Endothelial cell (in vitro differentiated cells): ENCODE measurements at regions not wholly inside any gene's neighbourhood (a gene's known extent, or its start where the extent isn't known, plus 50 kb on each side); places are given as distances from the start of the nearest gene placed in this dataset.

ENCODE experiments used
- DNase-seq: peaks from one replicate; pipeline ENCODE4 v3.0.0; 2021; ENCODE audit warnings: low spot score
- H3K27ac Mint-ChIP-seq: one replicate; pipeline ENCODE4 v1.8.0; 2021; ENCODE audit warnings: mixed read lengths, inconsistent platforms; ENCODE audit not compliant: unreplicated experiment
- H3K27me3 Mint-ChIP-seq: one replicate; pipeline ENCODE4 v1.8.0; 2021; ENCODE audit warnings: mild to moderate bottlenecking, moderate library complexity, mixed read lengths, inconsistent platforms; ENCODE audit not compliant: unreplicated experiment
- H3K36me3 Mint-ChIP-seq: one replicate; pipeline ENCODE4 v1.8.0; 2021; ENCODE audit warnings: mild to moderate bottlenecking, low read depth, mixed read lengths, inconsistent platforms; ENCODE audit not compliant: unreplicated experiment
- H3K4me1 Mint-ChIP-seq: one replicate; pipeline ENCODE4 v1.8.0; 2021; ENCODE audit warnings: mild to moderate bottlenecking, mixed read lengths, inconsistent platforms; ENCODE audit not compliant: unreplicated experiment
- H3K4me3 Mint-ChIP-seq: one replicate; pipeline ENCODE4 v1.8.0; 2021; ENCODE audit warnings: mild to moderate bottlenecking, mixed read lengths, inconsistent platforms; ENCODE audit not compliant: unreplicated experiment
- H3K9me3 Mint-ChIP-seq: one replicate; pipeline ENCODE4 v1.8.0; 2021; ENCODE audit warnings: mixed read lengths, inconsistent platforms; ENCODE audit not compliant: unreplicated experiment
- CTCF ChIP-seq: fragments of 200-600 bp; sonication (generic); IDR thresholded peaks from one replicate; pipeline ENCODE4 v1.5.0; 2021; ENCODE audit warnings: antibody characterized with exemption; ENCODE audit not compliant: unreplicated experiment

GRCh38 chr9:94176608-94177007, 82.5 kb upstream of the ZNF169 start:
- peaks cover 38% of the 10 kb centered on the region for H3K4me1 Mint-ChIP-seq
- no peak overlapping the region for H3K4me3 Mint-ChIP-seq
- H3K36me3 Mint-ChIP-seq: peaks cover 14% of the 10 kb centered on the region
- no peaks in the 10 kb centered on the region for H3K9me3 Mint-ChIP-seq
- no peaks in the 10 kb centered on the region for H3K27me3 Mint-ChIP-seq
- no peak for DNase-seq
- TF ChIP-seq CTCF: no peak
- no peak overlapping the region for H3K27ac Mint-ChIP-seq

- Mint-ChIP-seq H3K27ac (no peak overlapping the region), H3K4me1 (peaks cover 45% of the 10 kb centered on the region), H3K9me3 (no peaks in the 10 kb centered on the region), H3K36me3 (peaks cover 15% of the 10 kb centered on the region), H3K27me3 (no peaks in the 10 kb centered on the region), H3K4me3 (no peak overlapping the region)
- no peak for TF ChIP-seq CTCF
- no peak for DNase-seq
These were observed 80.2 kb upstream of the ZNF169 start for GRCh38 chr9:94178927-94179326.

GRCh38 chr9:94181408-94182181, 77.5 kb upstream of the ZNF169 start:
- TF ChIP-seq CTCF: no peak
- Mint-ChIP-seq H3K36me3 (peaks cover 20% of the 10 kb centered on the region), H3K27ac (no peak overlapping the region), H3K4me3 (no peak overlapping the region), H3K9me3 (no peaks in the 10 kb centered on the region), H3K4me1 (peaks cover 22% of the 10 kb centered on the region), H3K27me3 (peaks cover 2% of the 10 kb centered on the region)
- DNase-seq: no peak

GRCh38 chr9:94182532-94182931, 76.6 kb upstream of the ZNF169 start:
- H3K27me3 Mint-ChIP-seq: peaks cover 2% of the 10 kb centered on the region
- no peak overlapping the region for H3K27ac Mint-ChIP-seq
- peaks cover 20% of the 10 kb centered on the region for H3K4me1 Mint-ChIP-seq
- H3K36me3 Mint-ChIP-seq: peaks cover 20% of the 10 kb centered on the region
- no peaks in the 10 kb centered on the region for H3K9me3 Mint-ChIP-seq
- H3K4me3 Mint-ChIP-seq: no peak overlapping the region
- no peak for DNase-seq
- no peak for TF ChIP-seq CTCF

- DNase-seq: no peak
- Mint-ChIP-seq H3K4me1 (peaks cover 20% of the 10 kb centered on the region), H3K27ac (no peak overlapping the region), H3K4me3 (no peak overlapping the region), H3K9me3 (no peaks in the 10 kb centered on the region), H3K36me3 (peaks cover 23% of the 10 kb centered on the region), H3K27me3 (peaks cover 2% of the 10 kb centered on the region)
- no peak for TF ChIP-seq CTCF
These were observed 75.7 kb upstream of the ZNF169 start for GRCh38 chr9:94183240-94183999.
